ENCODE measurements at regions not wholly inside any gene's neighbourhood (a gene's known extent, or its start where the extent isn't known, plus 50 kb on each side); places are given as distances from the start of the nearest gene placed in this dataset.
A peak's percentile ranks its signal among the peaks of the same experiment; 100 is the strongest.

- H3K4me1 ChIP-seq: no peaks in the 10 kb centered on the region
- no peak overlapping the region for H3K27ac ChIP-seq
- no peak overlapping the region for H3K4me3 ChIP-seq
- no peaks in the 10 kb centered on the region for H3K9me3 ChIP-seq
- 53 to 58% (median 55%) methylated on average over 9 of the region's 9 CpGs for WGBS, 3 donors
- no peaks in the 10 kb centered on the region for H3K36me3 ChIP-seq (ENCODE audit: insufficient read depth in 1 of 2, low read depth in 1 of 2)
- ATAC-seq (no peak), DNase-seq (no peak)
- H3K27me3 ChIP-seq (ENCODE audit: insufficient read depth in 3 of 3, low read length in 2 of 3): no peaks in the 10 kb centered on the region
- intact Hi-C loops (cut with DNase I): no loop called here
- no peak for TF ChIP-seq CTCF (IDR thresholded peaks at IDR 0.05)
Measured at GRCh38 chr1:87505391-87505983, 176.8 kb downstream of the LMO4 start.

- no peak for TF ChIP-seq CTCF (IDR thresholded peaks at IDR 0.05)
- ATAC-seq (no peak), DNase-seq (no peak)
- intact Hi-C loops (cut with DNase I): no loop called here
- Histone ChIP-seq H3K27ac (no peak overlapping the region), H3K4me3 (no peak overlapping the region), H3K27me3 (ENCODE audit: insufficient read depth in 3 of 3, low read length in 2 of 3) (no peaks in the 10 kb centered on the region), H3K9me3 (no peaks in the 10 kb centered on the region), H3K4me1 (no peaks in the 10 kb centered on the region), H3K36me3 (ENCODE audit: insufficient read depth in 1 of 2, low read depth in 1 of 2) (no peaks in the 10 kb centered on the region)
- 48 to 59% (median 52%) methylated on average over 8 of the region's 8 CpGs for WGBS, 3 donors
Measured at GRCh38 chr1:87506147-87506546, 177.5 kb downstream of the LMO4 start.

- intact Hi-C loops (cut with DNase I): no loop called here
- Histone ChIP-seq H3K27me3 (ENCODE audit: insufficient read depth in 3 of 3, low read length in 2 of 3) (no peaks in the 10 kb centered on the region), H3K9me3 (no peaks in the 10 kb centered on the region), H3K36me3 (ENCODE audit: insufficient read depth in 1 of 2, low read depth in 1 of 2) (no peaks in the 10 kb centered on the region), H3K27ac (no peak overlapping the region), H3K4me1 (no peaks in the 10 kb centered on the region), H3K4me3 (no peak overlapping the region)
- no peak for DNase-seq
- no peak for TF ChIP-seq CTCF (IDR thresholded peaks at IDR 0.05)
- WGBS, 3 donors: 57 to 77% (median 66%) methylated on average over 1 of the region's 1 CpG
- peak in 2 of 4 donors; percentile 43 to 54 for ATAC-seq
Measured at GRCh38 chr1:87508247-87508787, 179.6 kb downstream of the LMO4 start.

GRCh38 chr1:87510540-87510939 lies 181.9 kb downstream of the LMO4 start:
- DNase-seq: no peak
- Histone ChIP-seq H3K27me3 (ENCODE audit: insufficient read depth in 3 of 3, low read length in 2 of 3) (no peaks in the 10 kb centered on the region), H3K4me1 (no peaks in the 10 kb centered on the region), H3K27ac (no peak overlapping the region), H3K4me3 (no peak overlapping the region), H3K9me3 (no peaks in the 10 kb centered on the region), H3K36me3 (ENCODE audit: insufficient read depth in 1 of 2, low read depth in 1 of 2) (no peaks in the 10 kb centered on the region)
- intact Hi-C loops (cut with DNase I): no loop called here
- no peak for ATAC-seq
- no peak for TF ChIP-seq CTCF (IDR thresholded peaks at IDR 0.05)
- WGBS, 3 donors: 76 to 87% (median 80%) methylated on average over 3 of the region's 3 CpGs

- H3K27me3 ChIP-seq (ENCODE audit: insufficient read depth in 3 of 3, low read length in 2 of 3): no peaks in the 10 kb centered on the region
- intact Hi-C loops (cut with DNase I): no loop called here
- H3K4me3 ChIP-seq: no peak overlapping the region
- no peak for TF ChIP-seq CTCF (IDR thresholded peaks at IDR 0.05)
- H3K36me3 ChIP-seq (ENCODE audit: insufficient read depth in 1 of 2, low read depth in 1 of 2): no peaks in the 10 kb centered on the region
- 90 to 96% (median 95%) methylated on average over 1 of the region's 1 CpG for WGBS, 3 donors
- no peaks in the 10 kb centered on the region for H3K9me3 ChIP-seq
- no peak overlapping the region for H3K27ac ChIP-seq
- DNase-seq: no peak
- ATAC-seq: no peak
- H3K4me1 ChIP-seq: no peaks in the 10 kb centered on the region
Measured at GRCh38 chr1:87511449-87511848, 182.8 kb downstream of the LMO4 start.
